DMS 273 (cell line): ENCODE measurements at regions not wholly inside any gene's neighbourhood (a gene's known extent, or its start where the extent isn't known, plus 50 kb on each side); places are given as distances from the start of the nearest gene placed in this dataset.
"Not testable (repeated sequence)": the region's sequence is repeated elsewhere in the genome, so short reads cannot be mapped to it uniquely, and the experiment has no call there.

Experiments
- DNase-seq: peaks from one replicate; lab custom pipeline; 2025; ENCODE audit not compliant: unreplicated experiment; lab: John Stamatoyannopoulos, UW

- no peak for DNase-seq
Measured at GRCh38 chr9:102740578-102740977, 254.6 kb upstream of the CYLC2 start.

- no peak for DNase-seq
Measured at GRCh38 chr9:102728946-102729345, 266.2 kb upstream of the CYLC2 start.

GRCh38 chr9:102714184-102714583 lies 280.9 kb upstream of the CYLC2 start:
- no peak for DNase-seq

- DNase-seq: not testable (repeated sequence)
Measured at GRCh38 chr9:102712910-102713309, 282.2 kb upstream of the CYLC2 start.

GRCh38 chr9:102700936-102701335 lies 294.2 kb upstream of the CYLC2 start:
- DNase-seq: no peak

GRCh38 chr9:102669220-102669619 lies 325.9 kb upstream of the CYLC2 start:
- no peak for DNase-seq

GRCh38 chr9:102652471-102652870 lies 342.7 kb upstream of the CYLC2 start:
- DNase-seq: no peak

- DNase-seq: no peak
Measured at GRCh38 chr9:102650896-102651295, 344.2 kb upstream of the CYLC2 start.

- DNase-seq: no peak
Measured at GRCh38 chr9:102642651-102643050, 352.5 kb upstream of the CYLC2 start.

- peak; percentile 43 for DNase-seq
Measured at GRCh38 chr9:102631559-102631958, 363.6 kb upstream of the CYLC2 start.

- DNase-seq: no peak
Measured at GRCh38 chr9:102609461-102609860, 385.7 kb upstream of the CYLC2 start.

GRCh38 chr9:102603198-102604195 lies 391.6 kb upstream of the CYLC2 start:
- DNase-seq: not testable (repeated sequence)

GRCh38 chr9:102594241-102594640 lies 400.9 kb upstream of the CYLC2 start:
- DNase-seq: no peak

GRCh38 chr9:102587281-102587680 lies 407.9 kb upstream of the CYLC2 start:
- DNase-seq: no peak

- no peak for DNase-seq
Measured at GRCh38 chr9:102569436-102569835, 425.7 kb upstream of the CYLC2 start.

- DNase-seq: no peak
Measured at GRCh38 chr9:102551346-102551745, 443.8 kb upstream of the CYLC2 start.

GRCh38 chr9:102550886-102551285 lies 444.2 kb upstream of the CYLC2 start:
- no peak for DNase-seq

GRCh38 chr9:102550266-102550665 lies 444.9 kb upstream of the CYLC2 start:
- DNase-seq: no peak

- no peak for DNase-seq
Measured at GRCh38 chr9:102534031-102534430, 461.1 kb upstream of the CYLC2 start.

GRCh38 chr9:102521097-102521755 lies 473.9 kb upstream of the CYLC2 start:
- DNase-seq: no peak

GRCh38 chr9:102519423-102519822 lies 475.7 kb upstream of the CYLC2 start:
- no peak for DNase-seq

- no peak for DNase-seq
Measured at GRCh38 chr9:102518324-102518723, 476.8 kb upstream of the CYLC2 start.
